ENCODE measurements at regions not wholly inside any gene's neighbourhood (a gene's known extent, or its start where the extent isn't known, plus 50 kb on each side); places are given as distances from the start of the nearest gene placed in this dataset.

DNA sequence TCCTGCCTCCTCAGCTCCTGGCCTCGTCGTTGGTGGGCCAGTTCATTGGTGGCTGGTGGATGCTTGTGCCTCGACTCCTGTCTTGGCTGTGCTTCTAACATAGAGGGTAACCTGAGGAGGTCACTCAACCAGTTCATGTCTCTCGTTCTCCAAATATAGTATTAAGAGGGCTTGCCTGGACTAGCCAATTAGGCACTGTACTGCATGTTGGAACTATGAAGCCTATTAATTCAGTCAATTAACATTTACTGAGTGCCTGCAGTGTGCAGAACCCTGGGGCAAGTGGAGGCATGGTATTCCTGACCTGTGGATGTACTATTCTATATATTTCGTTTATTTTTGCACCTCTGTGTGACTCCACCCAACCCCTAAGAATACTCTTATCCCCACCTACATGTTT lies 89.9 kb upstream of the PELI1 start:
- TF ChIP-seq, protein P1, sequence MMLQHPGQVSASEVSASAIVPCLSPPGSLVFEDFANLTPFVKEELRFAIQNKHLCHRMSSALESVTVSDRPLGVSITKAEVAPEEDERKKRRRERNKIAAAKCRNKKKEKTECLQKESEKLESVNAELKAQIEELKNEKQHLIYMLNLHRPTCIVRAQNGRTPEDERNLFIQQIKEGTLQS (IDR thresholded peaks at IDR 0.05; ENCODE audit: insufficient read depth, low read depth, low read length), result no peak
- TF ChIP-seq NANOG (IDR thresholded peaks at IDR 0.05; ENCODE audit: insufficient read depth, low read depth, low read length, poor library complexity, severe bottlenecking) (no peak), GABPA (IDR thresholded peaks at IDR 0.05; ENCODE audit: borderline replicate concordance, insufficient read depth, low read length) (no peak)

Data from H1 (cell line).